OCI-LY7 (cell line): ENCODE measurements at regions not wholly inside any gene's neighbourhood (a gene's known extent, or its start where the extent isn't known, plus 50 kb on each side); places are given as distances from the start of the nearest gene placed in this dataset.

Experiments
- CTCF ChIP-seq: fragments of 200-600 bp; sonication (generic); conservative IDR thresholded peaks from 2 replicates; pipeline ENCODE4 v1.5.1; 2014; ENCODE audit warnings: mild to moderate bottlenecking, antibody characterized with exemption, low read length, moderate library complexity, mixed read lengths
- EZH2phosphoT487 ChIP-seq: fragments of 200-600 bp; sonication (generic); IDR thresholded peaks from 2 replicates; pipeline ENCODE4 v1.6.1; 2018; ENCODE audit warnings: low read depth, borderline replicate concordance, mild to moderate bottlenecking, mixed run types, antibody characterized with exemption, low read length, moderate library complexity, mixed read lengths

GRCh38 chr7:124179641-124180040 lies 146.8 kb upstream of the TMEM229A start:
- TF ChIP-seq CTCF (no peak), EZH2phosphoT487 (no peak)
